C4-2B (cell line): ENCODE measurements at regions not wholly inside any gene's neighbourhood (a gene's known extent, or its start where the extent isn't known, plus 50 kb on each side); places are given as distances from the start of the nearest gene placed in this dataset.
"Not testable (repeated sequence)": the region's sequence is repeated elsewhere in the genome, so short reads cannot be mapped to it uniquely, and the experiment has no call there.

Experiments
- ZFX ChIP-seq: fragments of 450-650 bp; IDR thresholded peaks from 2 replicates; pipeline ENCODE4 v1.6.1; 2017
- TF ChIP-seq, protein P1 (sequence below): fragments of 450-650 bp; conservative IDR thresholded peaks from 2 replicates; pipeline ENCODE4 v1.5.1; 2017; ENCODE audit warnings: mild to moderate bottlenecking

DNA sequence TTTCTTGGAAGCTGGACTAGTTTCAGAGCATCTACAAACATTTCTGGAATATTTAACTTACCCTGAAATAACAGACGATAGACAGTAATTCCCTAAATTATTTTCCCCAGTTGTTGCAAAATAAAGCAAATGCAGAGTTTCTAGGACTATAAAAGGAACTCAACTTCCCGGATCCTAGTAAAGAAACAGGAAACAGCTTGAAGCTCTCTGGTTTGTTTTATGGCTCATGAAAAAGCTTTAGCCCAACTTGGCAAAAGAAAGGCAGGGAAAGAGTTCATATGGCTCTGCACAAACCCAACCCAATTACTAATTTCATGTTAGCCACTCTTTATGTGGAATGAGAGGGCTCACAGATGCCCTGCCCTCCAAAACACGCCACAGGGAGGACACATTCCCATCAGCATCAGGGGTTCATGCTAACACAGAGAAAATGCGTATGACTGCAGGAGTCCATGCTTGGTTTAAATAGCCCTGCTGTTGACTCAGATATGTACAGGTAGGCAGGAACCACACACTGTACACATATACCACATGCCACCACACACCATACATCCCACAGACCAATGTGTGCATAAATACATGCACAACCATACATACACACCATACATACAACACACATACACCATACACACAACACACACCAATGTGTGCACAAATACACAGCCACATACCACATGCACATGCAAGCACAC, 115.9 kb upstream of the SAMD11 start:
- TF ChIP-seq, protein P1, sequence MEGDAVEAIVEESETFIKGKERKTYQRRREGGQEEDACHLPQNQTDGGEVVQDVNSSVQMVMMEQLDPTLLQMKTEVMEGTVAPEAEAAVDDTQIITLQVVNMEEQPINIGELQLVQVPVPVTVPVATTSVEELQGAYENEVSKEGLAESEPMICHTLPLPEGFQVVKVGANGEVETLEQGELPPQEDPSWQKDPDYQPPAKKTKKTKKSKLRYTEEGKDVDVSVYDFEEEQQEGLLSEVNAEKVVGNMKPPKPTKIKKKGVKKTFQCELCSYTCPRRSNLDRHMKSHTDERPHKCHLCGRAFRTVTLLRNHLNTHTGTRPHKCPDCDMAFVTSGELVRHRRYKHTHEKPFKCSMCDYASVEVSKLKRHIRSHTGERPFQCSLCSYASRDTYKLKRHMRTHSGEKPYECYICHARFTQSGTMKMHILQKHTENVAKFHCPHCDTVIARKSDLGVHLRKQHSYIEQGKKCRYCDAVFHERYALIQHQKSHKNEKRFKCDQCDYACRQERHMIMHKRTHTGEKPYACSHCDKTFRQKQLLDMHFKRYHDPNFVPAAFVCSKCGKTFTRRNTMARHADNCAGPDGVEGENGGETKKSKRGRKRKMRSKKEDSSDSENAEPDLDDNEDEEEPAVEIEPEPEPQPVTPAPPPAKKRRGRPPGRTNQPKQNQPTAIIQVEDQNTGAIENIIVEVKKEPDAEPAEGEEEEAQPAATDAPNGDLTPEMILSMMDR: not testable (repeated sequence)
- TF ChIP-seq ZFX: not testable (repeated sequence)
